Endothelial cell (in vitro differentiated cells): ENCODE measurements at regions not wholly inside any gene's neighbourhood (a gene's known extent, or its start where the extent isn't known, plus 50 kb on each side); places are given as distances from the start of the nearest gene placed in this dataset.

ENCODE experiments used
- DNase-seq: peaks from one replicate; pipeline ENCODE4 v3.0.0; 2021; ENCODE audit warnings: low spot score
- H3K27ac Mint-ChIP-seq: one replicate; pipeline ENCODE4 v1.8.0; 2021; ENCODE audit warnings: mixed read lengths, inconsistent platforms; ENCODE audit not compliant: unreplicated experiment
- H3K27me3 Mint-ChIP-seq: one replicate; pipeline ENCODE4 v1.8.0; 2021; ENCODE audit warnings: mild to moderate bottlenecking, moderate library complexity, mixed read lengths, inconsistent platforms; ENCODE audit not compliant: unreplicated experiment
- H3K36me3 Mint-ChIP-seq: one replicate; pipeline ENCODE4 v1.8.0; 2021; ENCODE audit warnings: mild to moderate bottlenecking, low read depth, mixed read lengths, inconsistent platforms; ENCODE audit not compliant: unreplicated experiment
- H3K4me1 Mint-ChIP-seq: one replicate; pipeline ENCODE4 v1.8.0; 2021; ENCODE audit warnings: mild to moderate bottlenecking, mixed read lengths, inconsistent platforms; ENCODE audit not compliant: unreplicated experiment
- H3K4me3 Mint-ChIP-seq: one replicate; pipeline ENCODE4 v1.8.0; 2021; ENCODE audit warnings: mild to moderate bottlenecking, mixed read lengths, inconsistent platforms; ENCODE audit not compliant: unreplicated experiment
- H3K9me3 Mint-ChIP-seq: one replicate; pipeline ENCODE4 v1.8.0; 2021; ENCODE audit warnings: mixed read lengths, inconsistent platforms; ENCODE audit not compliant: unreplicated experiment
- CTCF ChIP-seq: fragments of 200-600 bp; sonication (generic); IDR thresholded peaks from one replicate; pipeline ENCODE4 v1.5.0; 2021; ENCODE audit warnings: antibody characterized with exemption; ENCODE audit not compliant: unreplicated experiment

GRCh38 chr5:92730486-92730885 is 850.5 kb downstream of the NR2F1-AS1 start:
- TF ChIP-seq CTCF, result no peak
- Mint-ChIP-seq H3K27me3 (no peaks in the 10 kb centered on the region), H3K27ac (no peak overlapping the region), H3K36me3 (no peaks in the 10 kb centered on the region), H3K4me3 (no peak overlapping the region), H3K4me1 (no peaks in the 10 kb centered on the region), H3K9me3 (no peaks in the 10 kb centered on the region)
- no peak for DNase-seq

GRCh38 chr5:92729088-92729487 is 851.9 kb downstream of the NR2F1-AS1 start:
- Mint-ChIP-seq H3K27me3 (no peaks in the 10 kb centered on the region), H3K9me3 (no peaks in the 10 kb centered on the region), H3K4me1 (no peaks in the 10 kb centered on the region), H3K36me3 (no peaks in the 10 kb centered on the region), H3K27ac (no peak overlapping the region), H3K4me3 (no peak overlapping the region)
- DNase-seq, result no peak
- no peak for TF ChIP-seq CTCF

GRCh38 chr5:92715946-92716520 is 865.0 kb downstream of the NR2F1-AS1 start:
- DNase-seq, result no peak
- Mint-ChIP-seq H3K27me3 (no peaks in the 10 kb centered on the region), H3K36me3 (no peaks in the 10 kb centered on the region), H3K27ac (no peak overlapping the region), H3K4me3 (no peak overlapping the region), H3K4me1 (no peaks in the 10 kb centered on the region), H3K9me3 (no peaks in the 10 kb centered on the region)
- TF ChIP-seq CTCF, result no peak

GRCh38 chr5:92713826-92714225 is 867.2 kb downstream of the NR2F1-AS1 start:
- no peaks in the 10 kb centered on the region for H3K36me3 Mint-ChIP-seq
- H3K4me1 Mint-ChIP-seq, result no peaks in the 10 kb centered on the region
- H3K9me3 Mint-ChIP-seq, result no peaks in the 10 kb centered on the region
- H3K4me3 Mint-ChIP-seq, result no peak overlapping the region
- no peak for TF ChIP-seq CTCF
- no peak overlapping the region for H3K27ac Mint-ChIP-seq
- DNase-seq, result no peak
- no peaks in the 10 kb centered on the region for H3K27me3 Mint-ChIP-seq

- no peak for TF ChIP-seq CTCF
- Mint-ChIP-seq H3K4me3 (no peak overlapping the region), H3K36me3 (no peaks in the 10 kb centered on the region), H3K27ac (no peak overlapping the region), H3K4me1 (no peaks in the 10 kb centered on the region), H3K9me3 (no peaks in the 10 kb centered on the region), H3K27me3 (no peaks in the 10 kb centered on the region)
- no peak for DNase-seq
These were observed 867.7 kb downstream of the NR2F1-AS1 start for GRCh38 chr5:92713335-92713743.
